ENCODE measurements at regions not wholly inside any gene's neighbourhood (a gene's known extent, or its start where the extent isn't known, plus 50 kb on each side); places are given as distances from the start of the nearest gene placed in this dataset.
"Not testable (repeated sequence)": the region's sequence is repeated elsewhere in the genome, so short reads cannot be mapped to it uniquely, and the experiment has no call there.

DNA sequence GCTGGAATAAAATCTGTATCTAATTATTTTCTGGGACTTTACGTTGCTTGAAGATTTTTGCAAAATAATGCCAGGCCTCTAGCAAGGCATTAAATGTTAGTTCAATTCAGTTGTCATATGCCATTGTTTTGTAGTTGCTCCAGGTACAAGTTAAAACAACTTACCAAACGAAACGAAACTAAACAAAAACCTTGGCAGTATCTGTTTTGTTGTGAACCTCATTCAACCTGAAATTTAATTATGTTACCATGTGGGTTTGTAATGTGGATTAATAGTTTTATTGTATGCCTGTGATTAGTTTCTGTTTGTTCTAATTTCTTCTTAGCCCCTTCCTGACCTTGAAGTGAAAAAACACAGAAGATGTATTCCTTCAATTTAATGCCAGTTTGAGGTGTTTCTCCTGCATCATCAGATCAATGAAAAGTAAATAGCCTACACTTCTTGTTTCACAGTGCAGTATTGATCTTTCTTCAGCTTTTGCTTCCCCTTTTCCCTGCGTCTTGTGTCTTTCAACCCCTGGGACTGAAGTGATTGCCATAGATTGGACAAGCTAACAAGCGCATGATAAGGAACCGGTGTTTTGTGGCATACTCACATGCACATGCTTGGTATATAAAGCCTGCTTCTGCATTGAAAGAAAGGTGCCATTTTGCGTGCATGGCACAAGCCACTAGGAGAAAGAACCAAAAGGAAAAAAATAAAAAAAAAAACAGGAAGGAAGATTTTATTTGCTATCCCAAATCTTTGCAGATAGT, 699.0 kb upstream of the ARRDC3 start:
- intact Hi-C loops (cut with micrococcal nuclease) = no loop called here

DNA sequence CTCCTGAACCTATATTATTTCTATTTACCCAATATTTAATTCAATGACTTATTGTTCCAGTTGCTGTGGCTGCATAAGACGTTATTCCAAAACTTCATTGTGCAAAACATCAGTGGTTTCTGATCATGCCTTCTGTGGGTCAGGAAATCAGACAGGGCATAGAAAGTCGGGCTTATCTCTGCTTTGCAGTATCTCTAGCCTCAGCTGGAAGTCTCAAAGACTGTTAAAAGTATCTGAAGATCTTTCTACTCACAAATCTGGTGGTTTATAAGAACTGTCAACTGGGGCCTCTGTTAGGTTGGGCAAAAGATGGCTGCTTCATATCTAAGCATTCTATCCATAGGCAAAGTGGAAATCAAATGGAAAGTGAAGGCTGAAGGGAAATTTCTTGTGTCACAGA, 687.7 kb upstream of the ARRDC3 start:
- intact Hi-C loops (cut with micrococcal nuclease) = no loop called here

DNA sequence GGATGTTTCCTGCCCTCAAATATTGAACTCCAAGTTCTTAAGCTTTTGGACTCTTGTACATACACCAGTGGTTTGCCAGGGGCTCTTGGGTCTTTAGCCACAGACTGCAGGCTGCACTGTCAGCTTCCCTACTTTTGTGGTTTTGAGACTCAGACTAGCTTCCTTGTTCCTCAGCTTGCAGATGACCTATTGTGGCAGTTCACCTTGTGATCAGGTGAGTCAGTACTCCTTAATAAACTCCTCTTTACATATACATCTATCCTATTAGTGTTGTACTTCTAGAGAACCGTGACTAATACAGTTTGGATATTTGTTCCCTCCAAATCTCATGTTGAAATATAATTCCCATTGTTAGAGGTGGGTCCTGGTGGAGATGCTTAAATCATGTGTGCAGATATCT, 681.9 kb upstream of the ARRDC3 start:
- intact Hi-C loops (cut with micrococcal nuclease) = no loop called here

DNA sequence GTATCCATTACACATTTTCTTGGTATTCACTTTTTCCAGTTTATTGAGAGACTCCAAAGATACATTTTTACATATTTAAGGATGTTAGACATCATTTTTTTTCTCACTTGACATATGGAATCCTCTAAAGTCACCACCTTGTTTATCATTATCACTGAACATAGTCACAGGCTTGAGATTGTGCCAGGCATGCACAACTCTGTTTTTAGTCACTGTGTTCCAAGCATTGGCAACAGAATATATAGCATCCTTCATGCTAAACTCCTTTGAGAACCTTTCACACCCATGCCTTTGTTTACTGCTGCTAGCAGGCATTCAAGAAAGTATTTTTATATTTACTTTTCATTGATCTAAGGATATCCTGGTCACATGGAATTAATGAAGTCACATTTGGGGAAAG, 668.6 kb upstream of the ARRDC3 start:
- intact Hi-C loops (cut with micrococcal nuclease) = no loop called here

- intact Hi-C loops (cut with micrococcal nuclease) = no loop called here
Observed at GRCh38 chr5:92050970-92051369, 667.9 kb upstream of the ARRDC3 start.

DNA sequence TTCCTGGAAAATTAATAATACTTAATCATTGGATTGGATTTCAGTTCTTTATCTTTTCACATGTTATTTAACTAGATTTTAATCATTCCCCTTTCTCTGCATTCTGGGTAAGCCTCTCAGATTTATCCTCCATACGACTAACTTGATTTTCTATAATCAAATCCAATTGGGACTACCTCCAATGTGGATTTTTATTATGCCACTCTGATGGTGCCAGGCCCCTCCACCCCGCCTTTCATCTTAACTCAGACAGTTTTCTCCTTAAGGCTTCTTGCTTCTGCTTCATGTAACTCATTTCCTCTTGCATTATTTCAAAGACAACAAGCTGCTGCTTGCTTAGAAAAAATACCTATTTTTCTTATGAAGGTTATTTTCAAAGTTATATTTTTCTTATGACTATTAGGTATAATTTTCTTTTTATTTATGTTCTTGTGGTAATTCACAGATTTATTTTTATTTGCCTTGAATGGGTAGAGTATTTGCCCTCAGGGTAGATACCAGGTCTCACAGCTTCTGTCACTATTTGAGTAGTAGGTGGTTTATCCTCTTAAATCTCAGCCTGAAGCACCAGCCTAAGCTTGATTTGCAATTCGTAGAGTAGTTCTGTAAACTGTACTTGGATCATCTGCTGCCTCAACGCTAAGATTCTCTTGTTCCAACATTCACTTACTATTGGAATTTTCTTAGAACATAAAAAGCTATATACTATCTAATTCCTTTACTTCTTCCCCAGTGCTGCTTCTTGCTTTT, 659.0 kb upstream of the ARRDC3 start:
- intact Hi-C loops (cut with micrococcal nuclease) = no loop called here

DNA sequence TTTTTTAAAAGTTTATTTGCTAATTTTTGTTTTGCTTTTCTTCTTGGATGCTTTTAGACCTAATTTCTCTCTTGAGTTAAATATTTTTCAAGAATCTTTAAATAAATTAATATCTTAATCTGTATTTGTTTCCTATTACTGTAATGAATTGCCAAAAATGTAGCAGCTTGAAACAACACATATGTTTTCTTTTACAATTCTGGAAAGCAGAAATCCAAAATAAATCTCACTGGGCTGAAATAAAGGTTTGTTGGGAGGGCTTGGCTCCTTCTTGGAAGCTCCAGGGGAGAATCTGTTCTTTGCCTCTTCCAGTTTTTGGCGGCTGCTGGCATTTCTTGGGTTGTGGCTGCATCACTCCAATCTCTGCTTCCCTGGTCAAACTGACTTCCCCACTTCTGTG, 658.1 kb upstream of the ARRDC3 start:
- intact Hi-C loops (cut with micrococcal nuclease) = no loop called here

- intact Hi-C loops (cut with micrococcal nuclease) = not testable (repeated sequence)
Observed at GRCh38 chr5:92029792-92030191, 646.7 kb upstream of the ARRDC3 start.

DNA sequence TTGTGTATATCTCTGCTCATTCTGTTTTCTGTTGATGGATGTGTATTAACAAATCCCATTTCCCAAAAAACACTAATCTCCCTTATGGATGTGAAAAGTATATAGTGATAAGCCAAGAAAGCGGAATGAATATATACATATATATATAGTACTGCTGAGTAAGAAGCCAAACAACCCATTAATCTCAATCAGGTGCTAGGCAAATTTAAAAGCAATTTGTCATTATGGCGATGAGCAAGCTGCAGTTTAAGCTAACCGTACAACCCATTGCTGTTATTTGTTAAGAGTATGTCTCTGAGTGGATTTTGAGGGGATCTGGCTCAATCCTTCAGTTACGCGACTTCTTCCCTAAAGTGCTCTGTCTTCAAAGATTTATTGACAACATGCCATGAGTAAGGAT, 640.4 kb upstream of the ARRDC3 start:
- intact Hi-C loops (cut with micrococcal nuclease) = no loop called here

GRCh38 chr5:92023141-92023471, 640.0 kb upstream of the ARRDC3 start:
- intact Hi-C loops (cut with micrococcal nuclease) = no loop called here

GRCh38 chr5:92022415-92023140, 639.5 kb upstream of the ARRDC3 start:
- intact Hi-C loops (cut with micrococcal nuclease) = no loop called here

GRCh38 chr5:92019376-92019990, 636.4 kb upstream of the ARRDC3 start:
- intact Hi-C loops (cut with micrococcal nuclease) = no loop called here

GRCh38 chr5:92017776-92018175, 634.7 kb upstream of the ARRDC3 start:
- intact Hi-C loops (cut with micrococcal nuclease) = no loop called here

DNA sequence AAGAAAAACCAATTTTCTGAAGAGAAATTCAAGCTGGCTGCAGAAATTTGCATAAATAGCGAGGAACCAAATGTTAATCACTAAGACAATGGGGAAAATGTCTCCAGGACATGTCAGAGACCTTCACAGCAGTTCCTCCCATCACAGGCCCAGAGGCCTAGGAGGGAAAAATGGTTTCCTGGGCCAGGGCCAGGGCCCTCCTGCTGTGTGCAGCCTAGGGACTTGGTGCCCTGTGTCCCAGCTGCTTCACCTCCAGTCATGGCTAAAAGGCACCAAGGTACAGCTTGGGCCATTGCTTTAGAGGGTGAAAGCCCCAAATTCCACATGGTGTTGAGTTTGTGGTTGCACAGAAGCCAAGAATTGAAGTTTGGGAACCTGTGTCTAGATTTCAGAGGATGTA, 628.7 kb upstream of the ARRDC3 start:
- intact Hi-C loops (cut with micrococcal nuclease) = not testable (repeated sequence)

DNA sequence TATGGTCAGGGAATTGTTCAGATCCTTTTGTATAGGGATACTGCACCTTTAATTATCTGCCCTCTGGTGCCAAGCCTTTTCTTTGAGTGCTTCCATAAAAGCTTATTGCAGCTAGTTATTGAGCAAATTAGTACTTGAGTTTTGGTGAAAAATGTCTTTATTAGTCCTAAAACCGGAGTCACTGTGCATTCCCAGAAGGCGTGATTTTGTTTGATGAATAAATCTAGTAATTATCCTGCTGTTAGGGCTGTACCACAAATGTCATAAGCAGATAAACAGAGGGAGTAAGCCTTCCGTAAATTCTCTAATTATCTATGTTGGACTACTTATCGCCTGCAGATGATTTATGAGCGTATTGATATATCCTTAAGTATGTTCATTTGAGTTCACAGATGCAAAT, 620.7 kb upstream of the ARRDC3 start:
- intact Hi-C loops (cut with micrococcal nuclease) = no loop called here

DNA sequence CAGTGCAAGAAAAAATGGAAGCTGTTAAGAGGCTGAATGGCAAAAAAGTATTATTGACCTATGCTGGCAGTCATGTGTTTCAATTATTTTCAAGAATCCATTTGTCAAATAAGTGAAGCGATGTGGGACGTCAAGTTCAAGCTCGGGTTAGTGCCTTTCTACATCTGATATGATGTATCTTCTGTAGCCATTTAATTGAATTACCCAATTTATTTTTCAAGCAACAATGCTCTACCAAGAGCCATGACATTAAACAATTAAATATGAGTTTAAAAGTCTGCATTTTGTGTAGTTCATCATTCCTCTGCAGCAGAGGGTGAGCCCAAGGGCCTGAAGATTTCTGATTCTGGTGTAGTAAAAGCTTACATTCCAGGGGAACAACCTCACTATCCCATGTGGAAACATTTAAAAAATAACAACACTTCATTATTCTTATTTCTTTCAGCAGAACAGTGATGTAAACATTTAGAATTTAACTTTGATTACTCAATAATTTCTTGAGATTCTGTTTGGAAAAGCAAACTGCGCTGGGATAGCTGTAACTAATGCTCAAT, 619.7 kb upstream of the ARRDC3 start:
- intact Hi-C loops (cut with micrococcal nuclease) = no loop called here

DNA sequence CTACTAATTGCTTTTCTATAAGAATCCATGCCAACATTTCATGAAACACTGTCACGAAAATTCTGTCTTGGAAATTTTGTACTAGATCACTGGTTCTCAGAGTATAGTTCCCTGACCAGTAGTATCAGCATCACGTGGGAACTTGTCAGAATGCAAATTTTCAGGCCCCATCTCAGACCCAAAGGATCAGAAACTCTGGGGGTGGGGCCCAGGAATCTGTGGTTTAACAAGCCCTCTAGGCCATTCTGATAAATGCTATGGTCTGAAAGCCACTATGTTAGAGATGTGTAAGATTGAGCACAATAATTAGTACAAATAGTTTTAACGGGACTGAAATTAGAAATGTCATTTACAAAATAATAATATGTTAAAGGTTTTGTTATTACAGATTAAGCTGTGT, 615.7 kb upstream of the ARRDC3 start:
- intact Hi-C loops (cut with micrococcal nuclease) = no loop called here

- intact Hi-C loops (cut with micrococcal nuclease) = no loop called here
Observed at GRCh38 chr5:91983869-91984268, 600.8 kb upstream of the ARRDC3 start.

- intact Hi-C loops (cut with micrococcal nuclease) = no loop called here
Observed at GRCh38 chr5:91978221-91978882, 595.2 kb upstream of the ARRDC3 start.

DNA sequence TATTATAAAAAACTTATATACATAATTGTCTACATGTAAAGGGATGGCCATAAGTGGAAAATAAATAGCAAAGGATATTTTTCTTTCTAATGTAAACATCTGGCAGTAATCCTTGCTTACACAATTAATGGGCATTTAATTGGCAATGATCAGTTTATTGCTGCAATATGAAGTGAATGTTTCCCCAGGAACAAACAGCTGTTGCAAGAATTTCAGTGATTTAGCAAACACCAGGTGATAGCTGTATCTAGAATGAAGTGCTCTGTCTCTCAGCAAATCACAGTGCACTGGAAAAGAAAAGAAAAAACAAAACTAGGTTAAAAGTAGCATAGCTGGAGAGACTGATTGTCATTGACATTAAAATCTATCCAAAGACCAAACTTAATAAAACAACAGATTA, 594.5 kb upstream of the ARRDC3 start:
- intact Hi-C loops (cut with micrococcal nuclease) = no loop called here

GRCh38 chr5:91976451-91976850, 593.3 kb upstream of the ARRDC3 start:
- intact Hi-C loops (cut with micrococcal nuclease) = no loop called here
